ENCODE measurements at regions not wholly inside any gene's neighbourhood (a gene's known extent, or its start where the extent isn't known, plus 50 kb on each side); places are given as distances from the start of the nearest gene placed in this dataset.

DNA sequence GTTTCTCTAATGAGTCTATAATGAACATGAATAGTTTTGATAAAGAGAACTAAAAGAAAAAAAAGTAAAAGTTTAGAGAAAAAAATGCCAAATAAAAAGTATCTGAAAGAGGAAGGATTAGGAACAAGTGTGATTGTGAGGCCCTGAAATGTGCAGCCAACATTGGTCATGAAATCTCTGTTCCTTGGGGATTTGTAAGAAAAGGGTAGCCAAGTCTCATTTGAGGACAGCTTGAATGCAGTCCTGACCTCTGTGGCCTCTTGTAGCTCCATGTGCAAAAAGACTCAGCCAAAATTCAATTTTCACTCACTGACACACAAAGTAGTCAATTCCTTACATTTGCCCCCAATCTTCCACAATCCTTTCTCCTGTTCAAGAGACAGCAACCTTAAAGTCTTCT is 167.9 kb downstream of the KLF12 start:
- DNase-seq = no peak

DNA sequence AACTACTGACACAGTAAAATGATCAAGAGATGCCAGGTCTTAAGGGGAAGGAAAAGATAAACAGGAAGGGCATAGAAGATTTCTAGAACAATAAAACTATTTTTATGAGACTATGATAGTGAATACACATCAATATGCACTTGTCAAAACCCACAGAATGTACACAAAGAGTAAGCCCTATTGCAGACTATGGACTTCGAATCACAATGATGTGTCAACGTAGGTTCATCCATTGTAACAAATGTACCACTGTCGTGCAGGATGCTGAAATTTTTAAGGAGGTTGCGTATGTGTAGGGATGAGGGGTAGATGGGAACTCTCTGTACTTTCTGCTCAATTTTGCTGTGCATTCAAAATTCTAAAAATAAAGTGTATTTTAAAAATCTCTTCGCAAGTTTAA is 171.9 kb downstream of the KLF12 start:
- DNase-seq = no peak

DNA sequence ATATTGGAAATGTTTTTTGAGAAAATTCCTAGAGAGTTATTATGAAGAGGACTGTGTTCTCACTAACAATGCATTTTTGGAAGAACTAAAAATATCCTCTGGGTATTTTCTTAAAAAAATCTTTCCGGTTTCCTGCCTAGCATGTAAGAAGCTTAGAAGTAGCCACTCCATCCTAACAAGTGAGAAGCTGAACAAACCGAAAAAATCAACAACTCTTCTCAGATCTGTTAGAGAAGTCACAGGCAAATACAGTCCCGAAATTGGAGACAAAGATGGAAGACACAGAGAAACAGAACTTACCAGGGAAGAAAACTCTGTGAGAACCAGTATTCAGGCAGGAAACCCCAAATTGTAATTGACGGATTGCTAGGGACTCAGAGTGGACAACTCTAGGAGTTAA is 173.0 kb downstream of the KLF12 start:
- DNase-seq = no peak

DNA sequence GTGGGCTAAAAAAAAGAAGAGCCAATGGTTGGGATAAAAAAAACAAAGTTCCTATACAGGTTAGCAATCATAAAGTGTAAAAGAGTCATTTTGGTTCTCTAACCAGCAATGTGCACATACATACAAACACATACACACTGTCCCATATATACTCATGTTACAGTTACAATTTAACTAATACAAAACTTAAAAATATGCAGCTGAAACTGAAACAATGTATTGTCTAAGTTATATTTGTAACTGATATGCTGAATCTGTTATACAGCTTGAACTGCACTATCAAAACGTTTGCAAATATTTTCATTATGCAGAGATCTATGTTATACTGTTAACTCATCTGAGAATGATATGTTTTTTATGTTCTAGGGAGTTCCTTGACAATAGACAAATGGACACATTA is 173.7 kb downstream of the KLF12 start:
- no peak for DNase-seq

DNA sequence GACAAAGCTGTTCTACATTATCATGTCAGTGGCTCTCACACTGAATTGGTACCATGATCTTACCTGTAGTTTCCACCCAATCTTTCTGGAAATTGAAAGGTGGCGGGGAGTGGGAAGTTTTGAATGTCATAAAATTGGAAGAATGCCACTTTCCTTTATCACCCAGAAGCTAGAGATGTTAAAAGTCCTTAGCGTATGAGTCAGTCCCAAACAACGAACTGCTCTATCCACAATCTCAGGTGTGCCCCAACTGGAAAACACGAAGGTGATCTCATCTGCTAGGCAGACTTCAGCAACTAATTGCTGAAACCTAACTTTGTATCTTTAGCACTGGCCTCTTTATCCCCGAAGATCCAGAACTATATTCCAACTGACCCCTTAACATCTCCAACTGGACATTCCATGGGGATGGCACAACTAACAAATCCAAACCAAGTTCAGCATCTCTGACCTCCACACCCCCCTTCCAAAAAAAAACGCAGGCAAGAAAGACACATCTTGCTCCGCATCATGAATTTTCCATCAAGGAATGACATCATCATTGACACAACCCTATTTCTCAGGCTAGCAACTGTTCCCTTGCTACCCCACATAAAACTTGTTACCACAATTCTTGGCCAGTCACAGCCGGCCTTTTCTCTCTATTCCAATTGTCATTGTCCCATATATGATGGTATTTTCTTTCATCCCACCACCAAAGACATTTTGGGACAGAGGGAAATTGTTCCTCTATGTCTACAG is 175.4 kb downstream of the KLF12 start:
- DNase-seq = no peak

DNA sequence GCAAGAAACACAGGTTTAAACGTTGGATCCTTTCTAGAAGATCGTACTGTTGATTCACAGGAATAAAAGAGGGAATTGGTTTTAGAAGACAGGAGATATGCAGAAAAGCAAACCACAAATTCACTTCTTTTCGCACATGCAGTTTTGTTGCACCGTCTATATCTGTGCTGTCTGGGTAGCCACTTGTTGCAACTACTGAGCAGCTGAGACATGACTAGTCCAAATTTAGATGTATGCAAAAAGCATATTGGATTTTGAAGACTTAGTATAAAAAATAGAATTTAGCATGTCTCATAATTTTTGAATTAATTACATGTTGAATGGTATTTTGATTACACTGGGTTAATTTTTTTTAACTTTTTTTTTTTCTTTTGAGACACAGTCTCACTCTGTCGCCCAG is 176.3 kb downstream of the KLF12 start:
- no peak for DNase-seq

DNA sequence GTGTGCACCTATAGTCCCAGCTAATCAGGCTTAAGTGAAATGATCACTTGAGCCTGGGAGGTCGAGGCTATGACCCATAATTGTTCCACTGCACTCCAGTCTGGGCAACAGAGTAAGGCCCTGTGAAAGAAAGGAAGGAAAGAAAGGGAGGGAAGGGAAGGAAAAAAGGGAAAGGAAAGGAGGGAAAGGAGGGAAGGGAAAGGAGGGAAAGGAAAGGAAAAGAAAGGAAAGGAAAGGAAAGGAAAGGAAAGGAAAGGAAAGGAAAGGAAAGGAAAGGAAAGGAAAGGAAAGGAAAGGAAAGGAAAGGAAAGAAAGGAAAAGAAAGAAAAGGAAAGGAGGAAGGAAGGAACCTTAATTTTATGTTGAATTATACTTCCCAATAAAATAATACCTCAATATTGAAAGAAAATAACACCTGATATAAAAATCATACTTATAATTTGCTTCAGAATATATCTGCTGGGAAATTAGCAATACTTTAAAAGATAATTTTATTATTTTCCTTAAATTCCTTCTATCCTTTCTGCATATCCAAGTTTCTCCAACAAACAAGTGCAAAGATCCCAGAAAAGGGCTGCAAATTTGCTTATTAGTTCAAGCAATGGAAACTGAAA is 177.3 kb downstream of the KLF12 start:
- DNase-seq = no peak

DNA sequence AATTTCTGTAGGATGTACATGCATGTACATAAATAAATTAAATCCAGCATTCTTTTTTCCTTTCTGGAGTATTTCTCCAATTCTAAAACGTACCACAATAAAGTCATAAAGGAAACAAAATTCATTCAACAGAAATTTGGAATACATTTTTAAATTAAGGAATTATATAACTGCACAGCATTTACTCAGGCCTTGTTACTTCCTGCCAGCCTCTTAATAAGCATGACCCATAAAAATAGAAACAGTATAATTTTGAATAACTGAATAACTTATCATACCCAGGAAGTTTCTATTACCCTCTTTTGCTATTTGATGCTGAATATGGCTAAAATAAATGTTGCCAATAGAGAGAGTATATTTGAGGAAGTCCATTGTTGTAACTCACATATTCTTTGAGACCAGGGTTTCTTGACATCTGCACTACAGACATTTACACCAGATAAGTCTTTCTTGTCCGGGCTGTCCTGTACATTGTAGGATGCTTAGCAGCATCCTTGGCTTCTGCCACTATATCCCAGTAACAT is 178.2 kb downstream of the KLF12 start:
- no peak for DNase-seq

DNA sequence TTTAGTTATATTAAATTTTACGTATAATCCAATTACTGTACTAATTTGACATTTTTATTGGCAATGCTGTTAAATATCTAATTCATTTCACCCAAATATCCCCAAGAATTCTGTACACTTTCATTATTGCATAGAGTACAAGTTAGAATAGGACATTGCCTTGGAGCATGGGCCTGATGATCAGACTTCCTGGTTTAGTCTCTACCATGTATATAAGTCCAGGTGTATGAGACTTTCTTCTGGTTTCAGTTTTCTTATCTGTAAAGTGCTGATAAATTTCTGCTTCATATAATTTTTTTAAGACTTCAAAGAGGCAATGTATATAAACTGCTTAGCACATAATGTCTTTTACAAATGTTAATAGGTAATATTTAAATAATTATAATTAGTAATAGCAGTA is 179.4 kb downstream of the KLF12 start:
- no peak for DNase-seq

DNA sequence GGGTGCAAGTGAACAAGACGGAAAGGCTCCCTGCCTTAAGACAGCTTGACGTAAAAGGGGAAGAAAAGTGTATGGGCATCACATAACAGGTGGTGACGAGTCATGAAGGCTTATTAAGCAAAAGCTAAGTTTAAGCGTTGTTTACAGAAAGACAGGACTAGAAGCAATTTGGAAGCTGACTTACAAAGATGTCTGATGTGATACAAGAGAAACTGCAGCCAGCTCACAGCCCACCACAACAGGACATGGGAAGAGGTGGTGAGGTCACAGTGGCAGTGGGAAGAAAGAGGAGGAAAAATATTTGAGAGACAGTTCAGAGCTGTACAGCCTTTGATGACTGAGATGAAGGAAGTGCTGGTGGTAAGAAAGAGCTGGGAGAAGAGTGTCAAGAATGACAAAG is 181.6 kb downstream of the KLF12 start:
- DNase-seq = no peak

DNA sequence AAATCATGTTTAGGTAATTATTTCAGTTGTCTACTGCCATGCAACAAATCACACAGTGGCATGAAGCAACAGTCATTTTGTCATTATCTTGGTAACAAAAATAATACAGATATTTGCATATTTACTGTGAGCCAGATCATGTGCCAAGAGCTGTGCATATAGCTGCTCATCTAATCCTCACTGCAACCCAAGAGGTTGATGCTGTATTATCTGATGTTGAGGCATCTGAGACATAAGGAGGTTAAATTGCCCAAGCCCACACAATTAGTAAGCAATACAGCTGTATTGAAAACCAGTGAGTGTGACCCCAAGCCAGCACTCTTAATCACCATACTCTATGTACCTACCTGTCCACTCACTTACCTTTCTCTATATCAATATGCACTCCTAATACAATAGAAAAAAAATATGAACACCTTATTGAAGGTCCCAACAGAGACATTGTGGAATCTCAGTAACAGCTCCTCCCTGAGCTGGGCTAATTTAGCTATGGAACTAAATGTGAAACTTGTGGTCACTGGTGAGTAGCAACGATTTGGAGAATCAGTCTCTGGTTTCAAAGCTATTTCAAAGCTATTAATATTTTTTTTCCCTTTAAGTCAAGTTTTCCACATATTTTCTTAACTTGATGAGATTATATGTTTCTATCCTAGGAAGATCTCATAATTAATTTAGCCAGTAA is 185.2 kb downstream of the KLF12 start:
- no peak for DNase-seq

DNA sequence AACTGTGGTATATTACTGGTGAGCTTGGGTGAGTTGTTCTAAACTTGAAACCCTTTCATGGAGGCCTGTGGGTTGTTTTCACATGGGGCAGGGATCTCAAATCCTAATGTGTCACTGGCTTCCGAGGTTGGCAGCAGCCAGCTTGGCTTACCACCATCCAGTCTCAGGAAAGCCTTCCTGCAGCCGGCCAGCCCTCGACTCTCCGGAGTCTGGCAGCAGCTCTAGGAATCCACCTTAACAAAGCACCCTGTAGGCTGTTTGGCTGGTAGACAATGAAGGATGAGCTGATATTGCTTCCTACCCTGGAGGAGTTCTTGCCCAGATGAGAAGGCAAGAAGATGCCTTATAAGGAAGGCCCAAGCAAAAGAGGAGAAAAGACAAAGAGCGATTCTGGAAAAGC is 188.3 kb downstream of the KLF12 start:
- DNase-seq = no peak

DNA sequence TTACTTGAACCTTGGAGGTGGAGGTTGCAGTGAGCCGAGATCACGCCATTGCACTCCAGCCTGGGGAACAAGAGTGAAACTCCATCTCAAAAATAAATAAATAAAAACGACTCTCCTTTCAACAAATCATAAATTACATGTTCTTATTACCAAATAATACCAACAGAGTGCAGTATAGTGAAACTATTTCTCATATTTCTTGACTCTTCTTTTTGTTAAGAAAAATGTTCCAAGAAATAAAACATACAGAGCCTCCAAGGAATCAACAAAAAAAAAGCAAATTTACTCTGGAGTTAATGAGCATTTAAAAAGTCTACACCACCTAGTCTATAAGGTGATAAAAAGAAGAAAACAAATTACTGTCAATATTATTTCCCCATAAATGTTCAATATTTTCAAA is 188.8 kb downstream of the KLF12 start:
- no peak for DNase-seq

DNA sequence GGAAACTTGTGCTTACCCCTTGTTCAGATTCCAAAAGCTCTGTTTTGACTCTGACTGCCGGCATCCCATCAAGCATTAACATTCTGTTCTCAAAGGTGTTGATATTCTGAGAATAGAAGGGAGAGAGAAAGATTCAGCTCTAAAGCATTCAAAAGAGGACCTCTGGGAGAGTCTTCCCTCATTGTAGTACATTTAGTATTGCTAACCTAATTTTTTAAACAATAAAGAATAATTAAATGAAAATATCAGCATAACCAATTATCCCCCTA is 190.3 kb downstream of the KLF12 start:
- no peak for DNase-seq

DNA sequence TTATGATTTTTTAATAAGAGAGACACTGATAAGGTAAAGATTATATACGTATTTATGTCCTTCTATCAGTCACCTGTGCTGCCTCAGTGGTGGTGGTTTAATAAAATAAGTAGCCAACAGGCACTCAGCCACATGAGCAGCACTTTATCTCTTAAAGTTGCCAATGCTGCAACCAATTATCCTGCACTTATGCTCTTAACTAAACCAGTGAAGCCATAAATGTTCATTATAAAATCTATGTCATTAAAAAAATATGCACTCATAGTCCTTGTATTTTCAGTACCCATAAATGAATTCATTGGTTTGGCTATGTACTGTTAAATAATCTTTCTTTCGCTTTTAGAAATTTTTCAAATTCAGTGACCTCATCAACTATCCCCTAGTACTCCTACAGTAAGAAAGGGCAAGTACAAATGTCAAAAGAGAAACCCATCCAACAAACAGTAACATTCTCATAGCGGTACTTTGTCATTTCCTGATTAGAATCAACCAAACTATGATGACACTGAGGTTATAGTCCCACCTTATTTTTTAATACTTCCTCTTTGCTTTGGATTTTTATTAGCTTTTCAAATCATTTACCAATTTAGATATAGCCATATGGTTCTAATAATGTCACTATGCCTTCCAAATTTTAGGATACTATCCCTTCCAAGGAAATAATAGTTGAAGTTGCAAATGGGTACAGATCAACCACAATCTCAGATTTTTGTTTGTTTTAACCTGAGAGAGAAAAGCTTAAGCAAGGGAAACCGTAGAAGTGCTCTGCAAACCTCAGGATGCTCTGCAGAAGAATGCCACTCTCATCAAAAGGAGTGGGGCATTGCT is 190.9 kb downstream of the KLF12 start:
- no peak for DNase-seq

DNA sequence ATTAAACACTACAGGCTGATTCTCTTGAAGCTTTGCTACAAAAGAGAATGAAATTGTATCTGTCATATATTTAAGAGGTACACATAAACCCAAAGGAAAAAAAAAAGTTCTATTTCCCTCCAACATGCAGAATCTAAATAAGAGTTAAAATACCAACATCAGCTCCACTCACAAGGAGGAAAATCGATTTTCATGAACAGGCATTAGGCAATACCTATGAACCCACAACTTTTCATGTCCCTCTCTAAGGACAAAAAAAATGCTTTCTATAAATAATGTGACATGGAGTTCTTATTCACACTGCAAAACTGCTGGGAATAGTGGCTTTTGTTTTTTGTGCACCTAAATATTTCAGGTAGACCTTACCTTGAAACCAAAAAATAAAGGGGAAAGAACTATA is 192.5 kb downstream of the KLF12 start:
- no peak for DNase-seq

DNA sequence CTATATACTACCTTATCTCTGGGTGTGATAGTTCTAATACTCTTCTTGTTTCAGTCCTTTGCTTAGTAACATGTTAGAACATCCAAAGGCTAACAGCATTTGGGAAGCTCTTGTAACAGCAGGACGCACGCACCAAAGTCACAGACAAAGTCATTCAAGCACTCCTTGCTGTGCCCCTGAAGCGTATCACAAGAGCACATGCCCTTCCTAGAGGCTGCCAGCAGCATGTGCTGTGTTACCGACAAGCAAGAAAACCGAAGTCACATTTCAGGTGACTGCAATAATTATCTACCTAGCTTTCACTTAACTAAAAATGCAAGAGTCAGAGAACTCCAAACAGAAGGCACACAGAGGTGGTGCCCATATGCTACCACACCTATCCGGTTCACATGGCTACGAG is 194.1 kb downstream of the KLF12 start:
- no peak for DNase-seq

DNA sequence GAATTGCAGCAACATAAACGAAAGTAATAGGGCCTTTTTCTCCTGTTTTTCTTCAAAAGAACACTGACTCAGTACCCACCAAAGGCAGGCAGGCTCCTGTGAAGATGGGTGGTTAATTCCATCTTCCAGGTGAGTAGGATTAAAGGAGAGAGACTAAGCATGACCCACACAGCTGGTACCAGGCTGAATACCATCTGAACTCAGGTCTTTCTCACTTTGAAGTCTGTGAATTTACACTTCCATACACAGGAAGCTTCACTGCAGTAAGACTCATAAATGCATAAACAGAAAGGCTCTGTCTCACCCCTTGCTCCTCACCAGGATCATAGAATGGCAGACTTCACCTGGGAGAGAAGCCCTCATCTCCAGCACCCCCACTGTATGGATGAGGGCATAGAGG is 194.6 kb downstream of the KLF12 start:
- DNase-seq = no peak

DNA sequence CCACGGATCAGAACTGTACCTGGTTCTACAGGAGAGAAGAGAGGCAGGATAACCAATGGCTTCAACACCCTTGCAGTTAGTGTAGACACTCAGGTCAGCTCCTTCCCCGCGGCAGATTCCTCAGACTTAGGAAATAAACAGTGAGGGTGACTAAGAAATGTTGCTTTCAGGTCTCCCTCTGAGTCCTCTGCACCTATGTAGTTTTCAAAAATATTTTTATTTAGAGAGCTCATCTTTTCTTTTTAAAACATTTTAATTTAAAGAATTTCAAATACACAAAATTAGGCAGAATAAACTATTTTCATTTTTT is 195.2 kb downstream of the KLF12 start:
- no peak for DNase-seq

DNA sequence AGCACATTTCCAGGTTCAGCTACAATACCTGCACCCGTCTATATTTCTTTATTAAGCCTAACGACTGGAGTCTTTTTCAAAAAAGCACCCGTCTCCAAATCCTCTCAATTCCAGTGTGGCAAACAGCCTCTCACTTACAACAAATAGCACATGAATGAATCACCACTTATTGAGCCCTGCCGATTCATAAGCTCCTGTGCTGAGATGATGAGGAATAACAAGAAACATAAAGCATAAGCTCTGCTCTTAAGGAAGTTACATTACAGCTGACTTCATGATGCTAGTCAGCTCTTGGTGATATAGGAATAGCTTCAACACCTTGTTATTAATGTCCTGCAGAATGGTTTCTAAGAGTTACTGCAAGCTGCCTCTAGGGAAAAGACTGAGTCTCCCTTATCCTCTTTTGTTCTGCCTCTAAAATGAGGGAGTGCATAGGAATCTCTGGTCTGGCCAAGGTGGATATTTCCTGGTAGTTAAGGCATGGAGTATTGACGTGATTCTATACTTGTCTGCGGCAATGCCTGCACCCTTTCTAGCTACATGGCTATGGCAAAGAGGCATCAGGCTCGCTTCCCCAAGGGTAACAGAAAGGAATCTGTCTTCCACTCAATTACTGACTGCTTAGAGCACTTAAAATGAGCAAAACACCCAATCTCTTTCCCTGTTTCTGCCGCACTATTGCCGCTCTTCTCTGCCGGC is 195.7 kb downstream of the KLF12 start:
- DNase-seq = no peak

DNA sequence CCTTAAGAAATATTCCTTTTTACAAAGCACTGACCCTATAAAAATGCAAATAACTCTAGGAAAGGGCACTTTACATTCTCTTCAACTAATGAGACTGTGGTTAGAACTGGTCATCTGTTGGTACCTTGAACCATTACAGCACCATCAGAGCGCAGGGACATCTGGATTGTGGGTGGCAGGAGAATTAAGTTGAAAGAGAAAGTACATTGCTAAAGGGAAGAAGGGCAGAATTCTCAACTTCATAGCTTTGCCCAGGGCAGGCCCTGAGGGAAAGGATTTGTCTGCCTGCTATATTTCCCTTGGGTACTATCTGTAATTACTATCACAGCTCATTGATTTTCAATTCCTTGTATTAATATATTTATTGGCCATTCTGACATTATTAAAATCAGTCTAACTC is 196.8 kb downstream of the KLF12 start:
- no peak for DNase-seq

DNA sequence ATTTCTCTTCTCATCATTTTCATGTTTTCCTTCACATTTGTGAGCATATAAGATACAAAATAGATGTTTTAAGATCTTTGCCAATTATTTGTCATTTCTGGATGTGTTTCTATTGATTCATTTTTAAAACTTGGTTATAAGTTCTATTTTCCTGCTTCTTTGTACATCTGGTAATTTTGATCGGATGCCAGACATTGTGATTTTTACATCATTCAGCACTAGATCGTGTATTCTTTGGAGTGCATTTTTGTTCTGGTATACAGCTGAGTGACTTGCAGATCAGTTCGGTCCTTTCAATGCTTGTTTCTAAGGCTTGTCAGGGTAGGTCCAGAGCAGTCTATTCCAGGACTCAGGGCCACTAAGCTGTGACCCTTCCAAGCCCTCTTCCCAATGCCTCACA is 198.2 kb downstream of the KLF12 start:
- no peak for DNase-seq

Measured in right lung (tissue), 2 donors.